ENCODE measurements at regions not wholly inside any gene's neighbourhood (a gene's known extent, or its start where the extent isn't known, plus 50 kb on each side); places are given as distances from the start of the nearest gene placed in this dataset.

DNA sequence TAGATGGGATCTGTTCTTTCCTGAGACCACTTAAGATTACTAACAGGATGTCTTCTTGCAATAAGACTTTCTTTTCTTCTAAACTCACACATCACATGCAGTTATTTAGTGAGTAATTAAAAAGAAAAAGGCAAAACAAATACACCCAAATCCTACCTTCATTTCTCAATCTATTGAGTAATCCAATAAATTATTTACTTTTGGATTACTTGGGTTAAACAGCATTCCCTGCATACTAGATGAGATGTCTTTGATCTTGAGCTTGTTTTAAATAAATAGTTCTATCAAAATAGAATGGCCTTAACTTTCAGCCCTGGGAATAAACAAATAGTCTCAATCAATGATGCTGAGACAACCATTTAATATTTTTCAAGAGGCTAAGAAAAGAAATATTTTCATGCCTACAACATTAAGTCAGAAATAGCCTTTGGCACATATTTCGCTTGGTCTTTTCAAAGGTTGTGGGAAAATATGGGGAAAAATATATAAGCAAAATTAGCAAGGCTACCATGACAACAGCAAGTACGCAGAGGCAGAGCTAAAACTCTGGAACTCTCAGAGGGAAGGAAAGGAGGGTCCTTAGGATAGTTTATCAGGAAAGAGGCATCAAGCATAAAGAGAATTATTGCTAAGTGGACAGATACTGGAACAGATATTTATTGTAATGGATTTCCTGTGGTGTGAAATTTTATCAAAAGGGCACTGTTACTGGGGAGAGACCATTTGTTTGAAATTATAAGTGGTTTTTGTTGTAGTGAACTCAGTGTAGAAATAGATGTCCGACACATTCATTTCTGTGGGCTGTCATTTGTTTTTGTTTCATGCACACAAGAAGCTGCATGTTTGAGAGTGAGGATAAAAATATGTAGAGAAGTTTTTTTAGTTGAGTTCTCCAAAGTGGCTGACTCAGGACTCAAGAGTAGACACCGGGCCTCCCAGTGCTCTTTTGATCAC lies 70.2 kb upstream of the CDH6 start:
- DNase-seq (ENCODE audit: low read depth), result no peak

GRCh38 chr5:31121224-31121623 lies 72.3 kb upstream of the CDH6 start:
- no peak overlapping the region for H3K4me3 ChIP-seq (ENCODE audit: low read depth, low read length)
- no peak for DNase-seq (ENCODE audit: low read depth)
- TF ChIP-seq, protein P1, sequence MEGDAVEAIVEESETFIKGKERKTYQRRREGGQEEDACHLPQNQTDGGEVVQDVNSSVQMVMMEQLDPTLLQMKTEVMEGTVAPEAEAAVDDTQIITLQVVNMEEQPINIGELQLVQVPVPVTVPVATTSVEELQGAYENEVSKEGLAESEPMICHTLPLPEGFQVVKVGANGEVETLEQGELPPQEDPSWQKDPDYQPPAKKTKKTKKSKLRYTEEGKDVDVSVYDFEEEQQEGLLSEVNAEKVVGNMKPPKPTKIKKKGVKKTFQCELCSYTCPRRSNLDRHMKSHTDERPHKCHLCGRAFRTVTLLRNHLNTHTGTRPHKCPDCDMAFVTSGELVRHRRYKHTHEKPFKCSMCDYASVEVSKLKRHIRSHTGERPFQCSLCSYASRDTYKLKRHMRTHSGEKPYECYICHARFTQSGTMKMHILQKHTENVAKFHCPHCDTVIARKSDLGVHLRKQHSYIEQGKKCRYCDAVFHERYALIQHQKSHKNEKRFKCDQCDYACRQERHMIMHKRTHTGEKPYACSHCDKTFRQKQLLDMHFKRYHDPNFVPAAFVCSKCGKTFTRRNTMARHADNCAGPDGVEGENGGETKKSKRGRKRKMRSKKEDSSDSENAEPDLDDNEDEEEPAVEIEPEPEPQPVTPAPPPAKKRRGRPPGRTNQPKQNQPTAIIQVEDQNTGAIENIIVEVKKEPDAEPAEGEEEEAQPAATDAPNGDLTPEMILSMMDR (IDR thresholded peaks at IDR 0.05; ENCODE audit: insufficient read depth, low read length), result no peak

More for the DNA sequence above, 70.2 kb upstream of the CDH6 start:
- TF ChIP-seq, protein P1 (IDR thresholded peaks at IDR 0.05; ENCODE audit: insufficient read depth, low read length), result no peak
- no peak overlapping the region for H3K4me3 ChIP-seq (ENCODE audit: low read depth, low read length)

GRCh38 chr5:31120642-31120948 lies 72.9 kb upstream of the CDH6 start:
- no peak overlapping the region for H3K4me3 ChIP-seq (ENCODE audit: low read depth, low read length)
- no peak for DNase-seq (ENCODE audit: low read depth)
- TF ChIP-seq, protein P1 (IDR thresholded peaks at IDR 0.05; ENCODE audit: insufficient read depth, low read length), result no peak

- TF ChIP-seq, protein P1 (IDR thresholded peaks at IDR 0.05; ENCODE audit: insufficient read depth, low read length), result no peak
- H3K4me3 ChIP-seq (ENCODE audit: low read depth, low read length), result no peak overlapping the region
- no peak for DNase-seq (ENCODE audit: low read depth)
Measured at GRCh38 chr5:31119938-31120641, 73.4 kb upstream of the CDH6 start.

- TF ChIP-seq, protein P1 (IDR thresholded peaks at IDR 0.05; ENCODE audit: insufficient read depth, low read length), result no peak
- DNase-seq (ENCODE audit: low read depth), result no peak
- H3K4me3 ChIP-seq (ENCODE audit: low read depth, low read length), result no peak overlapping the region
Measured at GRCh38 chr5:31116466-31117031, 76.9 kb upstream of the CDH6 start.

DNA sequence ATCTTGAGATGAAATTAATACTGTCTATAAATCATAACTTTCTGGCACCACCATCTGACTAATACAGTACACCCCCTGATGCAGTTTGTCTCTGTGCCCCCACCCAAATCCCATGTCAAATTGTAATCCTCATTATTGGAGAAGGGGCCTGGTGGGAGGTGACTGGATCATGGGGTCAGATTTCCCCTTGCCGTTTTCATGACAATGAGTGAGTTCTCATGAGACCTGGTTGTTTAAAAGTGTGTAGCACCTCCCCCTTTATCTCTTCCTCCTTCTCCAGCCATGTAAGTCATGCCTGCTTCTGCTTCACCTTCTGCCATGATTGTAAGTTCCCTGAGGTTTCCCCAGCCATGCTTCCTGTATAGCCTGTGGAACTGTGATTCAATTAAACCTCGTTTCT lies 78.7 kb upstream of the CDH6 start:
- no peak for DNase-seq (ENCODE audit: low read depth)
- TF ChIP-seq, protein P1 (IDR thresholded peaks at IDR 0.05; ENCODE audit: insufficient read depth, low read length), result no peak
- H3K4me3 ChIP-seq (ENCODE audit: low read depth, low read length), result no peak overlapping the region
